Neuronal stem cell (in vitro differentiated cells): ENCODE measurements at regions not wholly inside any gene's neighbourhood (a gene's known extent, or its start where the extent isn't known, plus 50 kb on each side); places are given as distances from the start of the nearest gene placed in this dataset.

Experiments
- DNase-seq: peaks from one replicate; pipeline ENCODE4 v3.0.0-alpha.2; 2013; ENCODE audit warnings: low spot score
- H2AFZ ChIP-seq: one replicate; pipeline ENCODE4 v1.6.1; 2013; ENCODE audit warnings: mild to moderate bottlenecking, low read length, inconsistent platforms
- H2AK5ac ChIP-seq: 2 replicates; pipeline ENCODE4 v1.6.1; 2013; ENCODE audit warnings: low read depth, mild to moderate bottlenecking, inconsistent platforms, low read length, moderate library complexity, mixed read lengths
- H2BK120ac ChIP-seq: 2 replicates; pipeline ENCODE4 v1.6.1; 2013; ENCODE audit warnings: low read depth, mild to moderate bottlenecking, inconsistent platforms, low read length, moderate library complexity, mixed read lengths
- H2BK12ac ChIP-seq: one replicate; pipeline ENCODE4 v1.6.1; 2013; ENCODE audit warnings: low read length, inconsistent platforms
- H2BK15ac ChIP-seq: 2 replicates; pipeline ENCODE4 v1.6.1; 2013; ENCODE audit warnings: mild to moderate bottlenecking, low read length, inconsistent platforms, mixed read lengths
- H2BK5ac ChIP-seq: one replicate; pipeline ENCODE4 v1.6.1; 2013; ENCODE audit warnings: inconsistent platforms, mild to moderate bottlenecking, low read length, moderate library complexity
- H3K14ac ChIP-seq: one replicate; pipeline ENCODE4 v1.6.1; 2013; ENCODE audit warnings: low read length, inconsistent platforms
- H3K18ac ChIP-seq: 2 replicates; pipeline ENCODE4 v1.6.1; 2013; ENCODE audit warnings: low read length, inconsistent platforms
- H3K23ac ChIP-seq: 2 replicates; pipeline ENCODE4 v1.6.1; 2013; ENCODE audit warnings: low read depth, mild to moderate bottlenecking, mixed read lengths, low read length, inconsistent platforms; ENCODE audit not compliant: poor library complexity
- H3K27ac ChIP-seq: replicated peaks from 3 replicates; pipeline ENCODE4 v1.5.1; 2013; ENCODE audit warnings: low read length, inconsistent platforms
- H3K27me3 ChIP-seq, 3 experiments: 2 replicates each; pipeline ENCODE4 v1.6.1; 2013; ENCODE audit warnings: low read length in 3 of 3, mild to moderate bottlenecking in 2 of 3, inconsistent platforms in 1 of 3, low read depth in 1 of 3, mixed read lengths in 1 of 3, moderate library complexity in 1 of 3; ENCODE audit not compliant: control insufficient read depth in 3 of 3, insufficient read depth in 3 of 3
- H3K36me3 ChIP-seq, 2 donors: replicated peaks in 1 of 2; 2 replicates each; pipeline ENCODE4 v1.6.1; 2013; ENCODE audit warnings: low read length in 2 of 2; ENCODE audit not compliant: control insufficient read depth in 2 of 2, insufficient read depth in 2 of 2
- H3K4ac ChIP-seq: 2 replicates; pipeline ENCODE4 v1.6.1; 2013; ENCODE audit warnings: inconsistent platforms, mild to moderate bottlenecking, low read length, moderate library complexity
- H3K4me1 ChIP-seq, 2 donors: 1 replicate in 1 of 2; 2 replicates in 1 of 2; pipeline ENCODE4 v1.6.1; 2013; ENCODE audit warnings: low read length in 2 of 2, low read depth in 1 of 2; ENCODE audit not compliant: control insufficient read depth in 2 of 2, insufficient read depth in 1 of 2
- H3K4me2 ChIP-seq: one replicate; pipeline ENCODE4 v1.6.1; 2013; ENCODE audit warnings: mild to moderate bottlenecking, low read length, inconsistent platforms; ENCODE audit not compliant: insufficient read depth, poor library complexity, severe bottlenecking
- H3K4me3 ChIP-seq, 2 donors: 2 replicates each; pipeline ENCODE4 v1.5.1; 2013; ENCODE audit warnings: low read length in 2 of 2, mild to moderate bottlenecking in 2 of 2, inconsistent platforms in 1 of 2, moderate library complexity in 1 of 2
- H3K79me1 ChIP-seq: one replicate; pipeline ENCODE4 v1.6.1; 2013; ENCODE audit warnings: low read depth, mild to moderate bottlenecking, inconsistent platforms, low read length, moderate library complexity
- H3K9ac ChIP-seq: one replicate; pipeline ENCODE4 v1.6.1; 2013; ENCODE audit warnings: mild to moderate bottlenecking, low read depth, low read length, inconsistent platforms; ENCODE audit not compliant: poor library complexity
- H3K9me3 ChIP-seq, 2 donors: replicated peaks in 1 of 2; 2 replicates each; pipeline versions ENCODE3 to v1.6.1; 2013; ENCODE audit warnings: low read length in 2 of 2, mild to moderate bottlenecking in 2 of 2, inconsistent platforms in 1 of 2, low read depth in 1 of 2, mixed read lengths in 1 of 2, moderate library complexity in 1 of 2; ENCODE audit not compliant: control insufficient read depth in 2 of 2, insufficient read depth in 1 of 2
- H4K8ac ChIP-seq: one replicate; pipeline ENCODE4 v1.6.1; 2013; ENCODE audit warnings: low read depth, mild to moderate bottlenecking, inconsistent platforms, low read length, moderate library complexity
- H4K91ac ChIP-seq: one replicate; pipeline ENCODE4 v1.6.1; 2013; ENCODE audit warnings: low read length, low read depth, mild to moderate bottlenecking, inconsistent platforms; ENCODE audit not compliant: poor library complexity
- WGBS, 2 donors: extraction: QIAGEN DNeasy Blood & Tissue Kit; methylation state at CpG; one replicate each; pipeline ENCODE4 v1.1.7; 2013; ENCODE audit warnings: missing lambda C conversion rate in 2 of 2, mixed read lengths in 1 of 2; ENCODE audit not compliant: insufficient read length in 2 of 2, insufficient replicate concordance in 1 of 2; ENCODE audit errors: extremely low coverage in 2 of 2; 5-methylcytosine and 5-hydroxymethylcytosine counted together

GRCh38 chr9:31272456-31273295 is 1111.8 kb upstream of the ACO1 start:
- Histone ChIP-seq H3K36me3 (no peaks in the 10 kb centered on the region), H2BK15ac (no peak overlapping the region), H3K14ac (no peak overlapping the region), H3K27me3 (no peaks in the 10 kb centered on the region), H2AFZ (no peak overlapping the region), H3K4me2 (no peak overlapping the region), H2BK12ac (no peak overlapping the region), H3K9me3 (no peaks in the 10 kb centered on the region), H3K4me1 (no peaks in the 10 kb centered on the region), H4K91ac (no peak overlapping the region), H3K4ac (no peak overlapping the region), H4K8ac (no peak overlapping the region), H3K27ac (no peak overlapping the region), H3K18ac (no peak overlapping the region), H2BK120ac (no peak overlapping the region), H3K4me3 (no peak overlapping the region), H2BK5ac (no peak overlapping the region), H3K9ac (no peak overlapping the region), H3K23ac (no peak overlapping the region), H3K79me1 (no peaks in the 10 kb centered on the region), H2AK5ac (no peak overlapping the region)
- WGBS, 2 donors: no CpG with 5 or more reads among the region's 4 CpGs
- no peak for DNase-seq

GRCh38 chr9:31275419-31275818 is 1109.0 kb upstream of the ACO1 start:
- H2BK120ac ChIP-seq: no peak overlapping the region
- DNase-seq: no peak
- H2BK15ac ChIP-seq: no peak overlapping the region
- H2BK12ac ChIP-seq: no peak overlapping the region
- no peak overlapping the region for H4K8ac ChIP-seq
- no peaks in the 10 kb centered on the region for H3K36me3 ChIP-seq
- no peak overlapping the region for H3K9ac ChIP-seq
- H3K79me1 ChIP-seq: no peaks in the 10 kb centered on the region
- H2AFZ ChIP-seq: no peak overlapping the region
- no peak overlapping the region for H3K14ac ChIP-seq
- no peaks in the 10 kb centered on the region for H3K27me3 ChIP-seq
- no peak overlapping the region for H2AK5ac ChIP-seq
- WGBS, 2 donors: no CpG with 5 or more reads among the region's 1 CpG
- H3K4me1 ChIP-seq: no peaks in the 10 kb centered on the region
- no peaks in the 10 kb centered on the region for H3K9me3 ChIP-seq
- no peak overlapping the region for H3K4me3 ChIP-seq
- no peak overlapping the region for H4K91ac ChIP-seq
- H3K27ac ChIP-seq: no peak overlapping the region
- H2BK5ac ChIP-seq: no peak overlapping the region
- H3K4me2 ChIP-seq: no peak overlapping the region
- no peak overlapping the region for H3K18ac ChIP-seq
- no peak overlapping the region for H3K23ac ChIP-seq
- no peak overlapping the region for H3K4ac ChIP-seq

GRCh38 chr9:31290731-31291130 is 1093.7 kb upstream of the ACO1 start:
- Histone ChIP-seq H4K8ac (no peak overlapping the region), H2BK12ac (no peak overlapping the region), H3K23ac (no peak overlapping the region), H2BK5ac (no peak overlapping the region), H3K27ac (no peak overlapping the region), H3K4me3 (no peak overlapping the region), H3K9ac (no peak overlapping the region), H3K4ac (no peak overlapping the region), H2BK15ac (peak overlapping the region; percentile 2), H3K27me3 (no peaks in the 10 kb centered on the region), H3K14ac (no peak overlapping the region), H3K79me1 (no peaks in the 10 kb centered on the region), H3K18ac (no peak overlapping the region), H3K4me2 (no peak overlapping the region), H3K36me3 (no peaks in the 10 kb centered on the region), H2AFZ (no peak overlapping the region), H2BK120ac (no peak overlapping the region), H3K9me3 (no peaks in the 10 kb centered on the region), H4K91ac (no peak overlapping the region), H2AK5ac (no peak overlapping the region), H3K4me1 (no peaks in the 10 kb centered on the region)
- no CpG with 5 or more reads among the region's 3 CpGs for WGBS, 2 donors
- DNase-seq: no peak

- H3K4me1 ChIP-seq: no peaks in the 10 kb centered on the region
- no peak overlapping the region for H3K4ac ChIP-seq
- H3K79me1 ChIP-seq: no peaks in the 10 kb centered on the region
- H3K9ac ChIP-seq: no peak overlapping the region
- H3K36me3 ChIP-seq: no peaks in the 10 kb centered on the region
- no CpG with 5 or more reads among the region's 4 CpGs for WGBS, 2 donors
- DNase-seq: no peak
- H3K23ac ChIP-seq: no peak overlapping the region
- H4K8ac ChIP-seq: no peak overlapping the region
- no peak overlapping the region for H2BK12ac ChIP-seq
- H3K9me3 ChIP-seq: no peaks in the 10 kb centered on the region
- H3K27me3 ChIP-seq: no peaks in the 10 kb centered on the region
- no peak overlapping the region for H3K4me3 ChIP-seq
- no peak overlapping the region for H2BK15ac ChIP-seq
- no peak overlapping the region for H3K4me2 ChIP-seq
- no peak overlapping the region for H2AK5ac ChIP-seq
- H2AFZ ChIP-seq: no peak overlapping the region
- no peak overlapping the region for H3K18ac ChIP-seq
- H3K14ac ChIP-seq: no peak overlapping the region
- no peak overlapping the region for H2BK5ac ChIP-seq
- H4K91ac ChIP-seq: no peak overlapping the region
- H2BK120ac ChIP-seq: no peak overlapping the region
- H3K27ac ChIP-seq: no peak overlapping the region
Observed at GRCh38 chr9:31302620-31303418, 1081.6 kb upstream of the ACO1 start.
